GM23248 (cell line): ENCODE measurements at regions not wholly inside any gene's neighbourhood (a gene's known extent, or its start where the extent isn't known, plus 50 kb on each side); places are given as distances from the start of the nearest gene placed in this dataset.
"Not testable (repeated sequence)": the region's sequence is repeated elsewhere in the genome, so short reads cannot be mapped to it uniquely, and the experiment has no call there.

Experiments
- DNase-seq: peaks from one replicate; pipeline ENCODE4 v3.0.0-alpha.2; 2015
- H2AFZ ChIP-seq: fragments of 200-600 bp; sonication (generic); 2 replicates; pipeline ENCODE4 v1.6.1; 2016; ENCODE audit warnings: antibody characterized with exemption
- H3F3A ChIP-seq: fragments of 200-600 bp; sonication (generic); 2 replicates; pipeline ENCODE4 v1.6.1; 2016; ENCODE audit warnings: mild to moderate bottlenecking, antibody characterized with exemption, mixed run types; ENCODE audit not compliant: insufficient read depth
- H3K27ac ChIP-seq: fragments of 200-600 bp; sonication (generic); 2 replicates; pipeline ENCODE4 v1.5.1; 2016; ENCODE audit warnings: mild to moderate bottlenecking
- H3K27me3 ChIP-seq: fragments of 200-600 bp; sonication (generic); replicated peaks from 2 replicates; pipeline ENCODE4 v1.6.1; 2016; ENCODE audit warnings: mild to moderate bottlenecking; ENCODE audit not compliant: insufficient read depth
- H3K36me3 ChIP-seq: fragments of 200-600 bp; sonication (generic); 2 replicates; pipeline ENCODE4 v1.6.1; 2016; ENCODE audit warnings: low read depth, mild to moderate bottlenecking
- H3K4me1 ChIP-seq: fragments of 200-600 bp; sonication (generic); 2 replicates; pipeline ENCODE4 v1.6.1; 2016; ENCODE audit warnings: mild to moderate bottlenecking; ENCODE audit not compliant: insufficient read depth
- H3K4me2 ChIP-seq: fragments of 200-600 bp; sonication (generic); one replicate; pipeline ENCODE4 v1.6.1; 2016; ENCODE audit warnings: mild to moderate bottlenecking; ENCODE audit not compliant: unreplicated experiment
- H3K4me3 ChIP-seq: fragments of 200-600 bp; sonication (generic); 2 replicates; pipeline ENCODE4 v1.5.1; 2016; ENCODE audit warnings: mild to moderate bottlenecking
- H3K79me2 ChIP-seq: fragments of 200-600 bp; sonication (generic); 2 replicates; pipeline ENCODE4 v1.6.1; 2016; ENCODE audit warnings: mild to moderate bottlenecking; ENCODE audit not compliant: insufficient read depth
- H3K9ac ChIP-seq: fragments of 200-600 bp; sonication (generic); 2 replicates; pipeline ENCODE4 v1.6.1; 2016; ENCODE audit warnings: mild to moderate bottlenecking
- H3K9me2 ChIP-seq: fragments of 200-600 bp; sonication (generic); 2 replicates; pipeline ENCODE4 v1.6.1; 2016; ENCODE audit warnings: mixed run types, mild to moderate bottlenecking, moderate library complexity; ENCODE audit not compliant: insufficient read depth
- H3K9me3 ChIP-seq: fragments of 200-600 bp; sonication (generic); one replicate; pipeline ENCODE4 v1.6.1; 2017; ENCODE audit warnings: low read depth
- H4K20me1 ChIP-seq: fragments of 200-600 bp; sonication (generic); 2 replicates; pipeline ENCODE4 v1.6.0; 2016; ENCODE audit not compliant: insufficient read depth
- EZH2 ChIP-seq: fragments of 200-600 bp; sonication (generic); IDR thresholded peaks from 2 replicates; pipeline ENCODE4 v1.6.1; 2018; ENCODE audit warnings: antibody characterized with exemption, mild to moderate bottlenecking; ENCODE audit not compliant: insufficient read depth, poor library complexity, severe bottlenecking
- EZH2phosphoT487 ChIP-seq: fragments of 200-600 bp; sonication (generic); IDR thresholded peaks from 2 replicates; pipeline ENCODE4 v1.6.1; 2018; ENCODE audit warnings: antibody characterized with exemption, moderate library complexity, mild to moderate bottlenecking, low read depth; ENCODE audit not compliant: insufficient read depth
- WGBS, 2 experiments: methylation state at CpG; one replicate each; pipeline ENCODE4 v1.1.6; 2015 to 2017; ENCODE audit warnings: low lambda C conversion rate in 2 of 2, low coverage in 1 of 2; ENCODE audit errors: missing lambda C conversion rate in 2 of 2; 5-methylcytosine and 5-hydroxymethylcytosine counted together
- in situ Hi-C: fragments of 300-500 bp; cut with MboI; formaldehyde crosslinking; loops from 2 replicates; pipeline ENCODE4 v1.15.0; 2020

DNA sequence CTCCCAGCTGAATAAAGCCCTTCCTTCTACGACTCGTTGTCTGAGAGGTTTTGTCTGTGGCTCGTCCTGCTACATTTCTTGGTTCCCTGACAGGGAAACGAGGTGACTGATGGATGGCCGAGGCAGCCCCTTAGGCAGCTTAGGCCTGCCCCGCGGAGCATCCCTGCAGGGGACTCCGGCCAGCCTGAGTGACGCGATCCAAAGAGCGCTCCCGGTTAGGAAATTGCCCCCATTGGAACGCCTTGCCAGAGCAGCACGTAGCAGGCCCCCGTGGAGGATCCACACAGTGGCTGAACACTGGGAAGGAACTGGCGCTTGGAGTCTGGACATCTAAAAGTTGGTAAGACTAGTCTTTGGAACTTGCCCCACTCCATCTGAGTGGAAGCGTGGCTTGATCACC is 296.8 kb upstream of the SGCG start:
- Histone ChIP-seq H3K9ac (no peak overlapping the region), H3K4me3 (no peak overlapping the region), H3K4me2 (no peak overlapping the region), H3K9me3 (no peaks in the 10 kb centered on the region), H3K9me2 (no peaks in the 10 kb centered on the region), H4K20me1 (no peaks in the 10 kb centered on the region), H3K79me2 (no peaks in the 10 kb centered on the region), H3K4me1 (no peaks in the 10 kb centered on the region), H3K27me3 (no peaks in the 10 kb centered on the region), H2AFZ (no peak overlapping the region), H3K36me3 (no peaks in the 10 kb centered on the region), H3F3A (no peaks in the 10 kb centered on the region), H3K27ac (no peak overlapping the region)
- DNase-seq = no peak
- 72 to 76% methylated on average over 15 to 17 of the region's 17 CpGs for WGBS, 2 experiments
- TF ChIP-seq EZH2phosphoT487 (no peak), EZH2 (no peak)
- in situ Hi-C loops = no loop called here

DNA sequence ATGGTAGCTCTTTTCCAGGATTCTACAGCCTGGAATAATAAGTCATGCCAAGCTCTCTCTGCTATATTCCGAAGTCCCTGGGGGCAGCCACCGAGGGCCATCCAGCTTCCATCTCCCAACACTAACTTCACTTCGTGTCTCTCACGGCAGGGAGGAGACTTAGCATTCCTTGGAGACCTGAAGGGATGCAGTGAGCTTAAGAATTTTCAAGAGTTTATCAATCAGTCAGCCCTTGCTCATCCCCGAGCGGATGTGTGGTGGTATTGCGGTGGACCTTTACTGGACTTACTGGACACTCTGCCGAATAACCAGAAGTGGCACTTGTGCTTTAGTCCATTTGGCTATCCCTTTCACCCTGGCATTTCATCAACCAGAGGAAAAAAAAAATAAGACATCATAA is 294.7 kb upstream of the SGCG start:
- H3K9me3 ChIP-seq, H3K4me1 ChIP-seq, H3K4me2 ChIP-seq, H3K9me2 ChIP-seq, H3K27me3 ChIP-seq, H3K27ac ChIP-seq, H3K4me3 ChIP-seq, H4K20me1 ChIP-seq, H3K36me3 ChIP-seq, H3K9ac ChIP-seq, DNase-seq, H2AFZ ChIP-seq, H3F3A ChIP-seq, H3K79me2 ChIP-seq, in situ Hi-C loops: not testable (repeated sequence)
- WGBS, 2 experiments = 74 to 77% methylated on average over 4 of the region's 8 CpGs

DNA sequence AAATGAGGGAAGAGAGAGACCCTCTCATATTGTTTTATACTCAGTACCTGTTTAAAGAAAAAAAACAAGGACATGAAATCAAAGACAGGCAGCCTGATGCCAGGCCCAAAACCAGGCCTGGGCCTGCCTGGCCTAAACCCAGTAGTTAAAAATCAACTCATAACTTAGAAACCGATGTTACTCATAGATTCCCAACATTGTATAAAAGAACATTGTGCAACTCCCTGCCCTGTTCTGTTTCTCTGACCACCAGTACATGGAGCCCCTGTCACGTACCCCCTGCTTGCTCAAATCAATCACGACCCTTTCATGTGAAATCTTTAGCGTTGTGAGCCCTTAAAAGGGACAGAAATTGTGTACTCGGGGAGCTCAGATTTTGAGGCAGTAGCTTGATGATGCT is 291.4 kb upstream of the SGCG start:
- H2AFZ ChIP-seq, H3K27me3 ChIP-seq, H3K9me3 ChIP-seq, H3K4me2 ChIP-seq, H3K79me2 ChIP-seq, H4K20me1 ChIP-seq, H3K4me1 ChIP-seq, H3K27ac ChIP-seq, H3K4me3 ChIP-seq, H3K9ac ChIP-seq, DNase-seq, H3K36me3 ChIP-seq, H3K9me2 ChIP-seq, H3F3A ChIP-seq, in situ Hi-C loops: not testable (repeated sequence)
- WGBS, 2 experiments = 41 to 54% methylated on average over 5 of the region's 5 CpGs

DNA sequence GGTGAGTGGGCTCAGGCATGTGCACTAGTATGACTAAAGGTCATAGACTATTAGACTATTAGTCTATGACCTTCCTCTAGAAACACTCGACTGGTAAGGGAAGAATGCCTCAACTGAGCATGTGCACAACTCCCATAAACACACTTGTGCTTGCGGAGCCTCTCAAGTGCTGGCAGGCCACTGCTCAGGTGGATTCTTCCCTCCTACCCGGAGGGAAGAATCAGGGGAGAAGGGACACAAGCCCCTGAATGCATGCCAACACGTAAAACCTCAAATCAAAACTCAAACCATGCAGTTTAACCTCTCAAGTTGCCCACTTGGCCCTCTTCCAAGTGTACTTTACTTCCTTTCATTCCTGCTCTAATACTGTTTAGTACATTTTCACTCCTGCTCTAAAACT is 287.6 kb upstream of the SGCG start:
- WGBS, 2 experiments = 27 to 31% methylated on average over 4 of the region's 4 CpGs

DNA sequence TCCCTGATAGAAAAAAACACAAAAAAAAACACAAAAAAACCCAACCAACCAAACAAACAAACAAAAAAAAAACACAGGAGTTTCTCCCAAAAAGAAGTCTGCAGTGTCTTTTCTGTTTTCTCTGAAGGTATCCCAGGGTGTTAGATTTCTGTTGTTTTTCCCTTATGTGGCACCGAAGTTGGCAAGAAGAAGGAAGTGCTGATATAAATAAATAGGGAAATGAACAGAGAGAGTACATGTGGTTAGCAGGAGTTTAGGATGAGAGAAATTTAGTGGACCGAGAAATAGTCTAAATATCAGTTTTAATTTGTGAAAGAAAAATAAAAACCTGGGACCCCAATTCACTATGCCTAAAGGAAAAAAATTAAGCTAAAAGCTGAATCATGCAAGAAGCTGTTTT is 287.0 kb upstream of the SGCG start:
- no peaks in the 10 kb centered on the region; the same call in 1 of the 2 replicates for H3K27me3 ChIP-seq
- H2AFZ ChIP-seq = no peak overlapping the region
- no peaks in the 10 kb centered on the region for H3K4me1 ChIP-seq
- H3K4me2 ChIP-seq = no peak overlapping the region
- WGBS, 2 experiments = 39 to 48% methylated on average over 2 of the region's 2 CpGs
- no peak overlapping the region for H3K27ac ChIP-seq
- in situ Hi-C loops = no loop called here
- H3K36me3 ChIP-seq = no peaks in the 10 kb centered on the region
- no peaks in the 10 kb centered on the region for H3K9me2 ChIP-seq
- no peak overlapping the region for H3K9ac ChIP-seq
- H3K9me3 ChIP-seq = no peaks in the 10 kb centered on the region
- no peak for TF ChIP-seq EZH2phosphoT487
- TF ChIP-seq EZH2 = no peak
- H3F3A ChIP-seq = no peaks in the 10 kb centered on the region
- H3K4me3 ChIP-seq = no peak overlapping the region
- H3K79me2 ChIP-seq = no peaks in the 10 kb centered on the region
- no peaks in the 10 kb centered on the region for H4K20me1 ChIP-seq
- DNase-seq = no peak

More for the DNA sequence above, 287.6 kb upstream of the SGCG start:
- H3K79me2 ChIP-seq = no peaks in the 10 kb centered on the region
- no peak overlapping the region for H3K4me3 ChIP-seq
- no peaks in the 10 kb centered on the region; the same call in 1 of the 2 replicates for H3K27me3 ChIP-seq
- no peak overlapping the region for H3K27ac ChIP-seq
- H3K4me1 ChIP-seq = no peaks in the 10 kb centered on the region
- no peaks in the 10 kb centered on the region for H3K36me3 ChIP-seq
- H3K9ac ChIP-seq = no peak overlapping the region
- in situ Hi-C loops = no loop called here
- H2AFZ ChIP-seq = no peak overlapping the region
- H3K9me2 ChIP-seq = no peaks in the 10 kb centered on the region
- no peaks in the 10 kb centered on the region for H4K20me1 ChIP-seq
- TF ChIP-seq EZH2phosphoT487 (no peak), EZH2 (no peak)
- H3K4me2 ChIP-seq = no peak overlapping the region
- DNase-seq = no peak
- H3K9me3 ChIP-seq = no peaks in the 10 kb centered on the region
- no peaks in the 10 kb centered on the region for H3F3A ChIP-seq
